ENCODE measurements at regions not wholly inside any gene's neighbourhood (a gene's known extent, or its start where the extent isn't known, plus 50 kb on each side); places are given as distances from the start of the nearest gene placed in this dataset.
"Not testable (repeated sequence)": the region's sequence is repeated elsewhere in the genome, so short reads cannot be mapped to it uniquely, and the experiment has no call there.

- DNase-seq (ENCODE audit: extremely low spot score, insufficient read length, low read depth); FAIRE-seq: not testable (repeated sequence)
These were observed 80.1 kb upstream of the NOTCH2NLA start for GRCh38 chr1:146308892-146309291.

- FAIRE-seq; DNase-seq (ENCODE audit: extremely low spot score, insufficient read length, low read depth): not testable (repeated sequence)
These were observed 79.3 kb upstream of the NOTCH2NLA start for GRCh38 chr1:146308152-146308551.

- not testable (repeated sequence) for FAIRE-seq; DNase-seq (ENCODE audit: extremely low spot score, insufficient read length, low read depth)
These were observed 78.8 kb upstream of the NOTCH2NLA start for GRCh38 chr1:146307632-146308031.

GRCh38 chr1:146306651-146307050 is 77.8 kb upstream of the NOTCH2NLA start:
- DNase-seq (ENCODE audit: extremely low spot score, insufficient read length, low read depth); FAIRE-seq: not testable (repeated sequence)

GRCh38 chr1:146305442-146305841 is 76.6 kb upstream of the NOTCH2NLA start:
- not testable (repeated sequence) for FAIRE-seq

GRCh38 chr1:146298575-146298897 is 69.7 kb upstream of the NOTCH2NLA start:
- not testable (repeated sequence) for DNase-seq (ENCODE audit: extremely low spot score, insufficient read length, low read depth); FAIRE-seq

More at GRCh38 chr1:146305442-146305841, 76.6 kb upstream of the NOTCH2NLA start:
- not testable (repeated sequence) for DNase-seq (ENCODE audit: extremely low spot score, insufficient read length, low read depth)

- FAIRE-seq; DNase-seq (ENCODE audit: extremely low spot score, insufficient read length, low read depth): not testable (repeated sequence)
These were observed 69.2 kb upstream of the NOTCH2NLA start for GRCh38 chr1:146297781-146298574.

- not testable (repeated sequence) for DNase-seq (ENCODE audit: extremely low spot score, insufficient read length, low read depth)
- peak; percentile 91 for FAIRE-seq
These were observed 64.4 kb upstream of the NOTCH2NLA start for GRCh38 chr1:146292940-146293936.

- not testable (repeated sequence) for FAIRE-seq; DNase-seq (ENCODE audit: extremely low spot score, insufficient read length, low read depth)
These were observed 63.6 kb upstream of the NOTCH2NLA start for GRCh38 chr1:146292424-146292823.

GRCh38 chr1:146287881-146288280 is 59.1 kb upstream of the NOTCH2NLA start:
- not testable (repeated sequence) for FAIRE-seq

GRCh38 chr1:146284760-146285159 is 55.9 kb upstream of the NOTCH2NLA start:
- not testable (repeated sequence) for FAIRE-seq; DNase-seq (ENCODE audit: extremely low spot score, insufficient read length, low read depth)

More at GRCh38 chr1:146287881-146288280, 59.1 kb upstream of the NOTCH2NLA start:
- DNase-seq (ENCODE audit: extremely low spot score, insufficient read length, low read depth), result not testable (repeated sequence)

GRCh38 chr1:146283527-146283880 is 54.7 kb upstream of the NOTCH2NLA start:
- FAIRE-seq; DNase-seq (ENCODE audit: extremely low spot score, insufficient read length, low read depth): not testable (repeated sequence)

- not testable (repeated sequence) for DNase-seq (ENCODE audit: extremely low spot score, insufficient read length, low read depth); FAIRE-seq
These were observed 54.1 kb upstream of the NOTCH2NLA start for GRCh38 chr1:146282807-146283526.

- FAIRE-seq; DNase-seq (ENCODE audit: extremely low spot score, insufficient read length, low read depth): not testable (repeated sequence)
These were observed 52.7 kb upstream of the NOTCH2NLA start for GRCh38 chr1:146281522-146281921.

- not testable (repeated sequence) for DNase-seq (ENCODE audit: extremely low spot score, insufficient read length, low read depth); FAIRE-seq
These were observed 49.9 kb upstream of the NOTCH2NLA start for GRCh38 chr1:146278758-146279157.
